ENCODE measurements at regions not wholly inside any gene's neighbourhood (a gene's known extent, or its start where the extent isn't known, plus 50 kb on each side); places are given as distances from the start of the nearest gene placed in this dataset.
A peak's percentile ranks its signal among the peaks of the same experiment; 100 is the strongest.

- peak overlapping the region; percentile 4 for H2AFZ ChIP-seq
These were observed 1061.8 kb upstream of the CITED2 start for GRCh38 chr6:140436023-140436811.

GRCh38 chr6:140434761-140435160 lies 1060.3 kb upstream of the CITED2 start:
- no peak overlapping the region for H3K4me2 ChIP-seq
- BruUV-seq (replicated peaks), result no TSS peak
- peaks cover 17% of the 10 kb centered on the region for H3K9me3 ChIP-seq (ENCODE audit: insufficient read depth, low read depth)
- ChIA-PET POLR2A (ENCODE audit: unreplicated experiment) (no interaction called here), CTCF (no interaction called here)
- H4K20me1 ChIP-seq (ENCODE audit: insufficient read depth), result no peaks in the 10 kb centered on the region
- H3K4me3 ChIP-seq, result no peak overlapping the region
- intact Hi-C loops (cut with micrococcal nuclease; ENCODE audit: unreplicated experiment), result no loop called here
- no peak for DNase-seq
- H3K27me3 ChIP-seq (ENCODE audit: insufficient read depth, low read depth), result no peaks in the 10 kb centered on the region
- no peaks in the 10 kb centered on the region for H3K79me2 ChIP-seq (ENCODE audit: low read depth)
- TF ChIP-seq CTCF (conservative IDR thresholded peaks at IDR 0.05) (no peak), EZH2 (IDR thresholded peaks at IDR 0.05; ENCODE audit: low read depth) (no peak)
- H3K27ac ChIP-seq, result no peak overlapping the region
- H3K9me2 ChIP-seq (ENCODE audit: insufficient read depth), result no peaks in the 10 kb centered on the region
- H3F3A ChIP-seq (ENCODE audit: insufficient read depth, low read depth), result no peaks in the 10 kb centered on the region
- no peaks in the 10 kb centered on the region; the same call in 1 of the 2 replicates for H3K36me3 ChIP-seq (ENCODE audit: low read depth)
- no peak overlapping the region for H2AFZ ChIP-seq
- peaks cover 7% of the 10 kb centered on the region for H3K4me1 ChIP-seq (replicated peaks; ENCODE audit: insufficient read depth)

More at GRCh38 chr6:140436023-140436811, 1061.8 kb upstream of the CITED2 start:
- ChIA-PET CTCF (no interaction called here), POLR2A (ENCODE audit: unreplicated experiment) (interaction anchor here (0.6 kb wide), 1 partner anchor 1061 kb away, joined by 6 read pairs; no protein-coding TSS in a partner anchor)
- Histone ChIP-seq H3K4me2 (peak overlapping the region; percentile 31), H3K9me2 (ENCODE audit: insufficient read depth) (no peaks in the 10 kb centered on the region), H3K36me3 (ENCODE audit: low read depth) (no peaks in the 10 kb centered on the region; the same call in 1 of the 2 replicates), H3K79me2 (ENCODE audit: low read depth) (no peaks in the 10 kb centered on the region), H4K20me1 (ENCODE audit: insufficient read depth) (no peaks in the 10 kb centered on the region), H3K27me3 (ENCODE audit: insufficient read depth, low read depth) (no peaks in the 10 kb centered on the region), H3K9me3 (ENCODE audit: insufficient read depth, low read depth) (peaks cover 17% of the 10 kb centered on the region), H3F3A (ENCODE audit: insufficient read depth, low read depth) (no peaks in the 10 kb centered on the region), H3K4me1 (replicated peaks; ENCODE audit: insufficient read depth) (peaks cover 7% of the 10 kb centered on the region), H3K4me3 (no peak overlapping the region), H3K27ac (peak overlapping the region; percentile 19; the same call in 1 of the 2 replicates)
- intact Hi-C loops (cut with micrococcal nuclease; ENCODE audit: unreplicated experiment), result no loop called here
- peak; percentile 12 to 35 for DNase-seq
- TF ChIP-seq CTCF (conservative IDR thresholded peaks at IDR 0.05), result no peak
- TF ChIP-seq EZH2 (IDR thresholded peaks at IDR 0.05; ENCODE audit: low read depth), result no peak
- BruUV-seq (replicated peaks), result no TSS peak

- Histone ChIP-seq H3K36me3 (ENCODE audit: low read depth) (no peaks in the 10 kb centered on the region; the same call in 1 of the 2 replicates), H3K4me3 (no peak overlapping the region), H4K20me1 (ENCODE audit: insufficient read depth) (no peaks in the 10 kb centered on the region), H3K79me2 (ENCODE audit: low read depth) (no peaks in the 10 kb centered on the region), H3K27ac (no peak overlapping the region), H3K27me3 (ENCODE audit: insufficient read depth, low read depth) (no peaks in the 10 kb centered on the region), H3K9me3 (ENCODE audit: insufficient read depth, low read depth) (peaks cover 17% of the 10 kb centered on the region), H3K4me1 (replicated peaks; ENCODE audit: insufficient read depth) (peaks cover 7% of the 10 kb centered on the region), H2AFZ (no peak overlapping the region), H3F3A (ENCODE audit: insufficient read depth, low read depth) (no peaks in the 10 kb centered on the region), H3K4me2 (no peak overlapping the region), H3K9me2 (ENCODE audit: insufficient read depth) (no peaks in the 10 kb centered on the region)
- TF ChIP-seq EZH2 (IDR thresholded peaks at IDR 0.05; ENCODE audit: low read depth), result no peak
- no peak for TF ChIP-seq CTCF (conservative IDR thresholded peaks at IDR 0.05)
- CTCF ChIA-PET, result no interaction called here
- POLR2A ChIA-PET (ENCODE audit: unreplicated experiment), result no interaction called here
- intact Hi-C loops (cut with micrococcal nuclease; ENCODE audit: unreplicated experiment), result no loop called here
- no TSS peak for BruUV-seq (replicated peaks)
- no peak for DNase-seq
These were observed 1058.6 kb upstream of the CITED2 start for GRCh38 chr6:140433072-140433471.

Measured in PC-9 (cell line).